H9 (cell line): ENCODE measurements at regions not wholly inside any gene's neighbourhood (a gene's known extent, or its start where the extent isn't known, plus 50 kb on each side); places are given as distances from the start of the nearest gene placed in this dataset.

Source experiments
- DNase-seq: peaks from one replicate; pipeline ENCODE4 v3.0.0-alpha.2; 2017
- H2AFZ ChIP-seq: one replicate; pipeline ENCODE4 v1.6.1; 2013; ENCODE audit warnings: mild to moderate bottlenecking, low read length, control low read depth, moderate library complexity
- H2AK5ac ChIP-seq: 2 replicates; pipeline ENCODE4 v1.6.1; 2013; ENCODE audit warnings: low read length, control low read depth, mixed read lengths; ENCODE audit not compliant: insufficient read length
- H2BK120ac ChIP-seq: one replicate; pipeline ENCODE4 v1.6.1; 2013; ENCODE audit warnings: low read depth, mild to moderate bottlenecking, low read length, control low read depth, inconsistent platforms; ENCODE audit not compliant: poor library complexity, severe bottlenecking
- H2BK12ac ChIP-seq: 2 replicates; pipeline ENCODE4 v1.6.1; 2013; ENCODE audit warnings: low read length, control low read depth, mixed read lengths, low read depth; ENCODE audit not compliant: insufficient read length
- H2BK15ac ChIP-seq: 2 replicates; pipeline ENCODE4 v1.6.1; 2013; ENCODE audit warnings: low read depth, low read length, control low read depth
- H2BK20ac ChIP-seq: one replicate; pipeline ENCODE4 v1.6.1; 2013; ENCODE audit warnings: low read depth, mild to moderate bottlenecking, low read length, control low read depth, inconsistent platforms; ENCODE audit not compliant: poor library complexity, severe bottlenecking
- H2BK5ac ChIP-seq: 2 replicates; pipeline ENCODE4 v1.6.1; 2013; ENCODE audit warnings: low read length, control low read depth, mixed read lengths; ENCODE audit not compliant: insufficient read length
- H3K14ac ChIP-seq: 2 replicates; pipeline ENCODE4 v1.6.1; 2013; ENCODE audit warnings: low read length, control low read depth; ENCODE audit not compliant: insufficient read depth
- H3K18ac ChIP-seq: 2 replicates; pipeline ENCODE4 v1.6.1; 2013; ENCODE audit warnings: low read depth, mild to moderate bottlenecking, mixed read lengths, low read length, control low read depth; ENCODE audit not compliant: insufficient read length
- H3K23ac ChIP-seq: 2 replicates; pipeline ENCODE4 v1.6.1; 2013; ENCODE audit warnings: low read length, control low read depth, mixed read lengths, low read depth; ENCODE audit not compliant: insufficient read length
- H3K23me2 ChIP-seq: 2 replicates; pipeline ENCODE4 v1.6.1; 2013; ENCODE audit warnings: low read depth, mild to moderate bottlenecking, mixed read lengths, low read length, control low read depth; ENCODE audit not compliant: insufficient read length, poor library complexity, severe bottlenecking
- H3K27ac ChIP-seq: 2 replicates; pipeline ENCODE4 v1.5.1; 2013; ENCODE audit warnings: low read length, control low read depth, mixed read lengths, low read depth; ENCODE audit not compliant: insufficient read length
- H3K27me3 ChIP-seq: 2 replicates; pipeline ENCODE4 v1.6.1; 2013; ENCODE audit warnings: low read length, control low read depth, inconsistent platforms; ENCODE audit not compliant: insufficient read depth
- H3K4ac ChIP-seq: 2 replicates; pipeline ENCODE4 v1.6.1; 2013; ENCODE audit warnings: low read depth, mild to moderate bottlenecking, control low read depth, inconsistent platforms, low read length, moderate library complexity
- H3K4me1 ChIP-seq: 2 replicates; pipeline ENCODE4 v1.6.1; 2013; ENCODE audit warnings: low read length, control low read depth, inconsistent platforms; ENCODE audit not compliant: insufficient read depth
- H3K4me2 ChIP-seq: 2 replicates; pipeline ENCODE4 v1.6.1; 2013; ENCODE audit warnings: low read length, control low read depth, mixed read lengths; ENCODE audit not compliant: insufficient read length, insufficient read depth
- H3K56ac ChIP-seq: 2 replicates; pipeline ENCODE4 v1.6.1; 2013; ENCODE audit warnings: low read depth, mild to moderate bottlenecking, mixed read lengths, low read length, control low read depth; ENCODE audit not compliant: insufficient read length
- H3K79me1 ChIP-seq: 2 replicates; pipeline ENCODE4 v1.6.1; 2013; ENCODE audit warnings: low read depth, mild to moderate bottlenecking, moderate library complexity, low read length, control low read depth, inconsistent platforms; ENCODE audit not compliant: insufficient read depth, poor library complexity, severe bottlenecking
- H3K79me2 ChIP-seq: 2 replicates; pipeline ENCODE4 v1.6.1; 2013; ENCODE audit warnings: low read length, control low read depth, inconsistent platforms; ENCODE audit not compliant: insufficient read depth
- H3K9ac ChIP-seq: 2 replicates; pipeline ENCODE4 v1.6.1; 2013; ENCODE audit warnings: low read length, control low read depth, mixed read lengths; ENCODE audit not compliant: insufficient read length; ENCODE audit errors: extremely low read depth
- H3K9me3 ChIP-seq: one replicate; pipeline ENCODE4 v1.6.1; 2013; ENCODE audit warnings: low read depth, low read length, inconsistent platforms; ENCODE audit not compliant: control insufficient read depth
- H3T11ph ChIP-seq: one replicate; pipeline ENCODE4 v1.6.1; 2013; ENCODE audit warnings: mild to moderate bottlenecking, low read length, control low read depth, inconsistent platforms
- H4K20me1 ChIP-seq: one replicate; pipeline ENCODE4 v1.6.1; 2013; ENCODE audit not compliant: control insufficient read depth, insufficient read length, insufficient read depth
- H4K5ac ChIP-seq: 2 replicates; pipeline ENCODE4 v1.6.1; 2013; ENCODE audit warnings: low read depth, mild to moderate bottlenecking, mixed read lengths, low read length, control low read depth; ENCODE audit not compliant: insufficient read length
- H4K8ac ChIP-seq: replicated peaks from 2 replicates; pipeline ENCODE4 v1.6.1; 2013; ENCODE audit warnings: low read length, control low read depth, mixed read lengths, low read depth; ENCODE audit not compliant: insufficient read length
- H4K91ac ChIP-seq: 2 replicates; pipeline ENCODE4 v1.6.1; 2013; ENCODE audit warnings: low read depth, mild to moderate bottlenecking, moderate library complexity, mixed read lengths, low read length, control low read depth; ENCODE audit not compliant: insufficient read length
- H3K27ac Mint-ChIP-seq, 3 experiments: 2 replicates in 2 of 3; 3 replicates in 1 of 3; pipeline ENCODE4 v1.8.0; 2020 to 2021; ENCODE audit warnings: mixed read lengths in 3 of 3, mild to moderate bottlenecking in 1 of 3, moderate library complexity in 1 of 3
- H3K27me3 Mint-ChIP-seq: 2 replicates; pipeline ENCODE4 v1.8.0; 2021; ENCODE audit warnings: low read depth, mild to moderate bottlenecking, moderate library complexity, mixed read lengths
- H3K36me3 Mint-ChIP-seq, 3 experiments: 2 replicates in 2 of 3; 3 replicates in 1 of 3; pipeline ENCODE4 v1.8.0; 2020 to 2021; ENCODE audit warnings: low read depth in 3 of 3, mixed read lengths in 3 of 3; ENCODE audit not compliant: insufficient read depth in 1 of 3
- H3K4me1 Mint-ChIP-seq, 2 experiments: 2 replicates each; pipeline ENCODE4 v1.8.0; 2020; ENCODE audit warnings: mixed read lengths in 2 of 2
- H3K4me3 Mint-ChIP-seq, 2 experiments: 2 replicates in 1 of 2; 3 replicates in 1 of 2; pipeline ENCODE4 v1.8.0; 2020 to 2021; ENCODE audit warnings: mild to moderate bottlenecking in 2 of 2, mixed read lengths in 2 of 2, moderate library complexity in 1 of 2
- H3K9me3 Mint-ChIP-seq, 2 experiments: 2 replicates in 1 of 2; 3 replicates in 1 of 2; pipeline ENCODE4 v1.8.0; 2020; ENCODE audit warnings: mild to moderate bottlenecking in 2 of 2, mixed read lengths in 2 of 2, moderate library complexity in 1 of 2
- WGBS: extraction: QIAGEN DNeasy Blood & Tissue Kit; methylation state at CpG from one replicate; pipeline ENCODE4 v1.1.7; 2013; ENCODE audit warnings: missing lambda C conversion rate, low lambda C conversion rate, mixed read lengths; ENCODE audit not compliant: insufficient read length; ENCODE audit errors: extremely low coverage; 5-methylcytosine and 5-hydroxymethylcytosine counted together
- TF ChIP-seq, protein P1 (sequence below): fragments of 200-600 bp; sonication (generic); conservative IDR thresholded peaks from 3 replicates; pipeline ENCODE4 v1.8.0; 2021; ENCODE audit warnings: antibody characterized with exemption, mild to moderate bottlenecking

DNA sequence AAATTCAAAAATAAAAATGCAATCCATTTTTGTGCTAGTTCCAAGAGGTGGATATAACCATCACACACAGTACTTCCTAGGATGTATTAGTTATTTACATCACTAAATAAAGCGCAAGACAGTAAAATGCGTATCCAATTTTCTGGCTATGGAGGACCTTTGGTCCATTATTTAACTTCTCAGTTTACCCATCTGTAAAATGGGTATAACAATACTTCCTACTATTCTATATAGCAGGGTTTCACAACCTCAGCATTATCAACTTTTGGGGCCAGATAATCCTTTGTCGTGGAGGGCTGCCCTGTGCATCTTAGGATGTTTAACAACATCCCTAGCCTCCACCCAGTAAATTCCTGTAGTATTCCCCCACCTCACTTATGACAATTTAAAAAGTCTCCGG is 275.1 kb upstream of the PKDCC start:
- no peak overlapping the region for H2BK120ac ChIP-seq
- H2BK12ac ChIP-seq, result no peak overlapping the region
- no peaks in the 10 kb centered on the region for H3K9me3 ChIP-seq
- H4K8ac ChIP-seq, result no peak overlapping the region
- TF ChIP-seq, protein P1, sequence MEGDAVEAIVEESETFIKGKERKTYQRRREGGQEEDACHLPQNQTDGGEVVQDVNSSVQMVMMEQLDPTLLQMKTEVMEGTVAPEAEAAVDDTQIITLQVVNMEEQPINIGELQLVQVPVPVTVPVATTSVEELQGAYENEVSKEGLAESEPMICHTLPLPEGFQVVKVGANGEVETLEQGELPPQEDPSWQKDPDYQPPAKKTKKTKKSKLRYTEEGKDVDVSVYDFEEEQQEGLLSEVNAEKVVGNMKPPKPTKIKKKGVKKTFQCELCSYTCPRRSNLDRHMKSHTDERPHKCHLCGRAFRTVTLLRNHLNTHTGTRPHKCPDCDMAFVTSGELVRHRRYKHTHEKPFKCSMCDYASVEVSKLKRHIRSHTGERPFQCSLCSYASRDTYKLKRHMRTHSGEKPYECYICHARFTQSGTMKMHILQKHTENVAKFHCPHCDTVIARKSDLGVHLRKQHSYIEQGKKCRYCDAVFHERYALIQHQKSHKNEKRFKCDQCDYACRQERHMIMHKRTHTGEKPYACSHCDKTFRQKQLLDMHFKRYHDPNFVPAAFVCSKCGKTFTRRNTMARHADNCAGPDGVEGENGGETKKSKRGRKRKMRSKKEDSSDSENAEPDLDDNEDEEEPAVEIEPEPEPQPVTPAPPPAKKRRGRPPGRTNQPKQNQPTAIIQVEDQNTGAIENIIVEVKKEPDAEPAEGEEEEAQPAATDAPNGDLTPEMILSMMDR, result no peak
- no peak for DNase-seq
- Mint-ChIP-seq H3K4me1 (peaks cover 13 to 18% of the 10 kb centered on the region in 2 experiments), H3K9me3 (peaks cover 7 to 12% of the 10 kb centered on the region in 2 experiments), H3K27me3 (peaks cover 1% of the 10 kb centered on the region; the same call in 1 of the 2 replicates), H3K4me3 (no peak overlapping the region; a peak in 1 of 5 replicates), H3K27ac (no peak overlapping the region), H3K36me3 (peaks cover 0 to 12% (median 3%) of the 10 kb centered on the region in 3 experiments; a peak in 4 of 7 replicates)
- no peak overlapping the region for H4K5ac ChIP-seq
- no peak overlapping the region for H3K4me2 ChIP-seq
- no peak overlapping the region for H2AK5ac ChIP-seq
- H3K18ac ChIP-seq, result no peak overlapping the region
- H3K79me1 ChIP-seq, result no peaks in the 10 kb centered on the region
- 0 out of 2 replicates have a peak, but pooled peaks cover 2% of the 10 kb centered on the region for H3K4me1 ChIP-seq
- no peak overlapping the region for H2BK5ac ChIP-seq
- H3K79me2 ChIP-seq, result no peaks in the 10 kb centered on the region
- H4K20me1 ChIP-seq, result no peaks in the 10 kb centered on the region
- H3K56ac ChIP-seq, result no peak overlapping the region
- no peak overlapping the region for H3T11ph ChIP-seq
- no peak overlapping the region for H3K23ac ChIP-seq
- WGBS, result no CpG with 5 or more reads among the region's 4 CpGs
- H2BK20ac ChIP-seq, result no peak overlapping the region
- no peak overlapping the region for H3K9ac ChIP-seq
- H3K14ac ChIP-seq, result no peak overlapping the region
- H3K27ac ChIP-seq, result no peak overlapping the region
- no peak overlapping the region for H4K91ac ChIP-seq
- H2BK15ac ChIP-seq, result no peak overlapping the region
- H3K27me3 ChIP-seq, result no peaks in the 10 kb centered on the region
- H3K23me2 ChIP-seq, result no peaks in the 10 kb centered on the region
- H2AFZ ChIP-seq, result no peak overlapping the region
- H3K4ac ChIP-seq, result no peak overlapping the region
